ENCODE measurements at regions not wholly inside any gene's neighbourhood (a gene's known extent, or its start where the extent isn't known, plus 50 kb on each side); places are given as distances from the start of the nearest gene placed in this dataset.

- no peak for TF ChIP-seq EZH2 (IDR thresholded peaks at IDR 0.05; ENCODE audit: low read depth, unreplicated experiment)
- TF ChIP-seq CTCF (conservative IDR thresholded peaks at IDR 0.05; ENCODE audit: low read depth in 2 of 2): no peak
- no peak for TF ChIP-seq CREB1 (CRISPR knock-in tag; IDR thresholded peaks at IDR 0.05; ENCODE audit: low read depth)
- TF ChIP-seq POLR2AphosphoS5 (IDR thresholded peaks at IDR 0.05; ENCODE audit: low read depth): no peak
- no peak for TF ChIP-seq EZH2phosphoT487 (IDR thresholded peaks at IDR 0.05; ENCODE audit: unreplicated experiment)
- no peak for TF ChIP-seq REST (IDR thresholded peaks at IDR 0.05; ENCODE audit: unreplicated experiment)
- TF ChIP-seq JUNB (IDR thresholded peaks at IDR 0.05; ENCODE audit: unreplicated experiment): no peak
Observed at GRCh38 chr16:6749698-6750097, 582.9 kb upstream of the RBFOX1 start.
